ENCODE measurements at regions not wholly inside any gene's neighbourhood (a gene's known extent, or its start where the extent isn't known, plus 50 kb on each side); places are given as distances from the start of the nearest gene placed in this dataset.

- no peak for TF ChIP-seq ETS1 (IDR thresholded peaks at IDR 0.05)
- no peak for TF ChIP-seq ZNF462 (CRISPR knock-in tag; IDR thresholded peaks at IDR 0.05)
- no peak for TF ChIP-seq NANOG (IDR thresholded peaks at IDR 0.05; ENCODE audit: borderline replicate concordance)
- TF ChIP-seq STAT1 (IDR thresholded peaks at IDR 0.05; ENCODE audit: unreplicated experiment): no peak
- TF ChIP-seq CREB1 (CRISPR knock-in tag; IDR thresholded peaks at IDR 0.05; ENCODE audit: low read depth): no peak
- TF ChIP-seq POLR2AphosphoS5 (IDR thresholded peaks at IDR 0.05; ENCODE audit: low read depth): no peak
Measured at GRCh38 chr7:67738958-67739357, 742.3 kb downstream of the TYW1 start (continued).

GRCh38 chr7:67743501-67743900, 746.9 kb downstream of the TYW1 start:
- H3K27me3 Mint-ChIP-seq (ENCODE audit: insufficient read depth, low read depth, poor library complexity): peaks cover 10% of the 10 kb centered on the region
- H3K4me1 Mint-ChIP-seq: no peaks in the 10 kb centered on the region
- peaks cover 100% of the 10 kb centered on the region for H3K9me3 Mint-ChIP-seq
- TF ChIP-seq CREB1 (CRISPR knock-in tag; IDR thresholded peaks at IDR 0.05; ENCODE audit: low read depth): no peak
- no peak for TF ChIP-seq EZH2 (IDR thresholded peaks at IDR 0.05; ENCODE audit: low read depth, unreplicated experiment)
- TF ChIP-seq ZNF331 (CRISPR knock-in tag; IDR thresholded peaks at IDR 0.05; ENCODE audit: low read depth): no peak
- TF ChIP-seq JUNB (IDR thresholded peaks at IDR 0.05; ENCODE audit: unreplicated experiment): no peak
- TF ChIP-seq ZNF114 (CRISPR knock-in tag; IDR thresholded peaks at IDR 0.05): no peak
- no peak for TF ChIP-seq NANOG (IDR thresholded peaks at IDR 0.05; ENCODE audit: borderline replicate concordance)
- TF ChIP-seq POLR2AphosphoS5 (IDR thresholded peaks at IDR 0.05; ENCODE audit: low read depth): no peak
- TF ChIP-seq STAT1 (IDR thresholded peaks at IDR 0.05; ENCODE audit: unreplicated experiment): no peak
- TF ChIP-seq ETS1 (IDR thresholded peaks at IDR 0.05): no peak

More at GRCh38 chr7:67743501-67743900, 746.9 kb downstream of the TYW1 start:
- Mint-ChIP-seq H3K36me3 (ENCODE audit: low read depth) (peaks cover 28% of the 10 kb centered on the region), H3K27ac (no peak overlapping the region), H3K4me3 (no peak overlapping the region)
- Histone ChIP-seq H3K79me2 (replicated peaks; ENCODE audit: insufficient read depth) (no peaks in the 10 kb centered on the region), H3K9me2 (ENCODE audit: insufficient read depth) (no peaks in the 10 kb centered on the region), H3K4me3 (no peak overlapping the region), H3K4me2 (no peak overlapping the region), H3K4me1 (ENCODE audit: insufficient read depth) (no peaks in the 10 kb centered on the region), H4K20me1 (replicated peaks; ENCODE audit: insufficient read depth) (no peaks in the 10 kb centered on the region), H3K27me3 (ENCODE audit: insufficient read depth) (no peaks in the 10 kb centered on the region), H3F3A (replicated peaks; ENCODE audit: low read depth) (no peaks in the 10 kb centered on the region), H3K36me3 (ENCODE audit: insufficient read depth) (no peaks in the 10 kb centered on the region), H3K27ac (ENCODE audit: low read depth) (no peak overlapping the region), H2AFZ (no peak overlapping the region)
- DNase-seq (ENCODE audit: low spot score) (no peak), ATAC-seq (no peak)
